Heart left ventricle (tissue), 16 donors: ENCODE measurements at regions not wholly inside any gene's neighbourhood (a gene's known extent, or its start where the extent isn't known, plus 50 kb on each side); places are given as distances from the start of the nearest gene placed in this dataset.

Experiments used
- ATAC-seq, 4 donors: fragments of 200-7000 bp; cut with Tn5 transposase; one replicate each; pipeline ENCODE4 v1.9.1; 2020 to 2022; ENCODE audit warnings: moderate library complexity in 4 of 4, mild to moderate bottlenecking in 3 of 4, moderate number of reproducible peaks in 1 of 4
- DNase-seq, 5 donors: peaks; one replicate each; pipeline ENCODE4 v3.0.0-alpha.2; 2020
- H3K27ac ChIP-seq, 12 donors: fragments of 200-600 bp; sonication (generic) in 4 of 12; one replicate each; pipeline versions ENCODE4 v1.5.0 to v1.8.0; 2016 to 2022; ENCODE audit warnings: mild to moderate bottlenecking in 2 of 12
- H3K27me3 ChIP-seq, 9 donors: fragments of 200-600 bp; sonication (generic) in 2 of 9; one replicate each; pipeline versions ENCODE4 v1.5.1 to v1.8.0; 2016 to 2022; ENCODE audit warnings: mild to moderate bottlenecking in 3 of 9
- H3K36me3 ChIP-seq, 9 donors: fragments of 200-600 bp; sonication (generic) in 2 of 9; one replicate each; pipeline versions ENCODE4 v1.5.0 to v1.8.0; 2018 to 2022; ENCODE audit warnings: mild to moderate bottlenecking in 2 of 9
- H3K4me1 ChIP-seq, 12 donors: fragments of 200-600 bp; sonication (generic) in 4 of 12; one replicate each; pipeline versions ENCODE4 v1.5.0 to v1.8.0; 2016 to 2022; ENCODE audit warnings: mild to moderate bottlenecking in 3 of 12
- H3K4me3 ChIP-seq, 12 donors: fragments of 200-600 bp; sonication (generic) in 4 of 12; one replicate each; pipeline versions ENCODE4 v1.5.0 to v1.8.0; 2017 to 2022; ENCODE audit warnings: mild to moderate bottlenecking in 9 of 12, moderate library complexity in 4 of 12
- H3K9me3 ChIP-seq, 12 donors: fragments of 200-600 bp; sonication (generic) in 4 of 12; one replicate each; pipeline versions ENCODE4 v1.5.0 to v1.8.0; 2016 to 2022; ENCODE audit warnings: mild to moderate bottlenecking in 1 of 12
- POLR2A ChIP-seq, 2 donors: fragments of 450-650 bp; IDR thresholded peaks; one replicate each; pipeline ENCODE4 v1.6.1; 2017; ENCODE audit warnings: antibody characterized with exemption in 2 of 2, mild to moderate bottlenecking in 2 of 2, moderate library complexity in 2 of 2
- WGBS, 4 donors: extraction: QIAGEN DNeasy Blood & Tissue Kit in 2 of 4; methylation state at CpG; one replicate each; pipeline versions ENCODE4 v1.1.5 to v1.1.7; 2013 to 2018; 5-methylcytosine and 5-hydroxymethylcytosine counted together
- intact Hi-C, 10 donors: fragments of 100-400 bp; cut with DNase I; formaldehyde crosslinking; loops; one replicate each; pipeline versions ENCODE4 v1.11.1 to v1.14.2; 2022
- TF ChIP-seq, protein P1 (sequence below), 12 donors: fragments of 200-600 bp; sonication (generic) in 4 of 12; IDR thresholded peaks; one replicate each; pipeline versions ENCODE4 v1.5.0 to v1.8.0; 2018 to 2022; ENCODE audit warnings: antibody characterized with exemption in 12 of 12, mild to moderate bottlenecking in 5 of 12
- donor health status: ischemic (EF 13 %, LVEDD 7.1; RV severe dilation, severe dysfunction).
- donor health status: healthy with polysubstance abuse.
- donor health status: DM: no; HTN: yes; CAD: no.
- donor health status: DM: no; HTN: no; CAD: no.
- donor health status: ischemic (EF 25% LVEDD 6.9; RV normal size, moderate dysfunction).
- donor health status: ischemic (EF 25% LVEDD 5.7; RV mildly dilated, moderate dysfunction).
- donor health status: healthy.
- donor health status: DM: yes; HTN: yes; CAD: no.
- donor health status: ischemic (EF 35%, LVEDD 5.7; RV mildly dilated, moderate dysfunction).
- donor health status: nonischemic (EF 11% LVEDD 7.7; RV severe dilation, severe dysfunction).
- donor health status: DM: yes; HTN: yes; CAD: no.
- donor health status: PGD.
- donor health status: ischemic (EF 29% LVEDD 5.4; RV normal size, mild dysfunction).
- donor health status: nonischemic (EF 23%, LVEDD 6.1; RV moderate dilation, normal function).

DNA sequence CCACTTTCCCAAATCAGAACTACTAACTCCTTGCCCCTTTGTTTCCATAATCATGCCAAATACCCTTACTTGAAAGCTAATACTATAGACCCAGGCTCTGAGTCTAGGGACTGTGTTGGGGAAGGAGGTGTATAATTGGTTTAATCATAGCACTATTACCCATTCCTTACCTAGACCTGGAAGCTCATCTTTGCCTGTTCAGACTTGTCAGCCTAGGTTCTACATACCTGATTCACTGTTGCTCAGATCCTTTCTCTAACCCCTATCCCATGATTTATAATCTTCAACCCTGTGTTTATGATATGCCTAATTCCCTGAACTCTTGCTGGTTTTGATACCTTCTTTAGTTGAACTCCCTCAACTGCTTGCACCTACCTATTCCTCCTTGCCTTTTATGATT lies 123.1 kb upstream of the GRIA3 start:
- TF ChIP-seq POLR2A (IDR thresholded peaks at IDR 0.05), result no peak
- TF ChIP-seq, protein P1, sequence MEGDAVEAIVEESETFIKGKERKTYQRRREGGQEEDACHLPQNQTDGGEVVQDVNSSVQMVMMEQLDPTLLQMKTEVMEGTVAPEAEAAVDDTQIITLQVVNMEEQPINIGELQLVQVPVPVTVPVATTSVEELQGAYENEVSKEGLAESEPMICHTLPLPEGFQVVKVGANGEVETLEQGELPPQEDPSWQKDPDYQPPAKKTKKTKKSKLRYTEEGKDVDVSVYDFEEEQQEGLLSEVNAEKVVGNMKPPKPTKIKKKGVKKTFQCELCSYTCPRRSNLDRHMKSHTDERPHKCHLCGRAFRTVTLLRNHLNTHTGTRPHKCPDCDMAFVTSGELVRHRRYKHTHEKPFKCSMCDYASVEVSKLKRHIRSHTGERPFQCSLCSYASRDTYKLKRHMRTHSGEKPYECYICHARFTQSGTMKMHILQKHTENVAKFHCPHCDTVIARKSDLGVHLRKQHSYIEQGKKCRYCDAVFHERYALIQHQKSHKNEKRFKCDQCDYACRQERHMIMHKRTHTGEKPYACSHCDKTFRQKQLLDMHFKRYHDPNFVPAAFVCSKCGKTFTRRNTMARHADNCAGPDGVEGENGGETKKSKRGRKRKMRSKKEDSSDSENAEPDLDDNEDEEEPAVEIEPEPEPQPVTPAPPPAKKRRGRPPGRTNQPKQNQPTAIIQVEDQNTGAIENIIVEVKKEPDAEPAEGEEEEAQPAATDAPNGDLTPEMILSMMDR (IDR thresholded peaks at IDR 0.05), result no peak
- Histone ChIP-seq H3K27ac (no peak overlapping the region), H3K9me3 (no peaks in the 10 kb centered on the region), H3K4me1 (no peaks in the 10 kb centered on the region), H3K4me3 (no peak overlapping the region), H3K36me3 (no peaks in the 10 kb centered on the region), H3K27me3 (no peaks in the 10 kb centered on the region)
- intact Hi-C loops, result no loop called here
- DNase-seq, result no peak
- no peak for ATAC-seq

DNA sequence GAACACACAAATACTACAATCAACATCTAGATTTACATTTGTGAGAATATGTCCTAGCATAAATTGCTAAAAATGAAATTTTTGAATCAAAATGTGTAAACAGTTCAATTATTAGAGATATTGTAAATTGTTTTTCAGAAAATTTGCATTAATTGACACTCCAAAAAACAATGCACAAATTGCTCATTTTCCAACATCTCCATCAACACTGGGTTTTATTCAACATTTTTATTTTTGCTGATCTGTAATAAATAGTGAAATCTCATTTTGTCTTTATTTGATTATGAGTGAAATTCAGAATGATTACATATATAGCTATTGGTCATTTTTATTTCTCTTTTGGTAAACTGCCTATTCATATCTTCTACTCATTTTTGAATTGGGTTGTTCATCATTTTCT lies 120.0 kb upstream of the GRIA3 start:
- DNase-seq, result no peak
- Histone ChIP-seq H3K9me3 (no peaks in the 10 kb centered on the region), H3K27me3 (no peaks in the 10 kb centered on the region), H3K4me3 (no peak overlapping the region), H3K36me3 (no peaks in the 10 kb centered on the region), H3K27ac (no peak overlapping the region), H3K4me1 (no peaks in the 10 kb centered on the region)
- intact Hi-C loops, result no loop called here
- TF ChIP-seq POLR2A (IDR thresholded peaks at IDR 0.05), result no peak
- TF ChIP-seq, protein P1 (IDR thresholded peaks at IDR 0.05), result no peak
- ATAC-seq, result no peak

DNA sequence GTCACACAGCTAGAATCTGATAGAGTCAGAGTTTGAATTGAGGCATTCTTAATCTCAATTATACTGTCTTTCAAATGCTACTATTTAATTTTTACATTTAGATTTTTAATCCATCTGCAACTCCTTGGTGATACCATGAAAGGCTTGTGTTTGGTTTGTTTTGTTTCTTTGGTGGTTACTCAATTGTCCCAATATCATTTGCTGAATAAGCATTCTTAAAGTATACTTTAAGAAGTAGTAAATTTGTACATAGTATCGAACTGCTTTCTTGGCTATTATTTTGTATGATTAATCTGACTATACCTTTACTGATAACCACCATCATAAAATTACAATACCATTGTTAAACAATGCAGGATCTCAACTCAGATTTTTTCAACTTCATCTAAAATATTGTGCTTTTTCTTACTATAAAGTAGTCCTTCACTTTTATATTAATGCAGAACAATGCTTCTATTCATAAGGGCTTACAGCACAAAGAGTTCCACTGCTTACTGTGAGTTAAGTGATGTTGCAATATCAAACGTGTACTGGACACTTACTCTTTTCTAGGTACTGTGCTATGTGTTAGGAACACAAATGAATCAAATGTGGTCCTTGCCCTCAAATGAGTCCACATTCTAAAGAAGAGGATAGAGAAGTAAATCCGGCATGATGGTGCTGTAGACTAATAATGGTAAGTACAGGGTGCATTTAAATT lies 111.2 kb upstream of the GRIA3 start:
- intact Hi-C loops, result no loop called here
- H3K27ac ChIP-seq, result no peak overlapping the region
- TF ChIP-seq, protein P1 (IDR thresholded peaks at IDR 0.05), result no peak
- no peak for TF ChIP-seq POLR2A (IDR thresholded peaks at IDR 0.05)
- 58 to 77% (median 71%) methylated on average over 3 of the region's 3 CpGs for WGBS, 4 donors
- no peak overlapping the region for H3K4me3 ChIP-seq
- no peaks in the 10 kb centered on the region for H3K9me3 ChIP-seq
- H3K36me3 ChIP-seq, result no peaks in the 10 kb centered on the region
- no peak for ATAC-seq
- no peaks in the 10 kb centered on the region for H3K27me3 ChIP-seq
- DNase-seq, result no peak
- no peaks in the 10 kb centered on the region for H3K4me1 ChIP-seq

DNA sequence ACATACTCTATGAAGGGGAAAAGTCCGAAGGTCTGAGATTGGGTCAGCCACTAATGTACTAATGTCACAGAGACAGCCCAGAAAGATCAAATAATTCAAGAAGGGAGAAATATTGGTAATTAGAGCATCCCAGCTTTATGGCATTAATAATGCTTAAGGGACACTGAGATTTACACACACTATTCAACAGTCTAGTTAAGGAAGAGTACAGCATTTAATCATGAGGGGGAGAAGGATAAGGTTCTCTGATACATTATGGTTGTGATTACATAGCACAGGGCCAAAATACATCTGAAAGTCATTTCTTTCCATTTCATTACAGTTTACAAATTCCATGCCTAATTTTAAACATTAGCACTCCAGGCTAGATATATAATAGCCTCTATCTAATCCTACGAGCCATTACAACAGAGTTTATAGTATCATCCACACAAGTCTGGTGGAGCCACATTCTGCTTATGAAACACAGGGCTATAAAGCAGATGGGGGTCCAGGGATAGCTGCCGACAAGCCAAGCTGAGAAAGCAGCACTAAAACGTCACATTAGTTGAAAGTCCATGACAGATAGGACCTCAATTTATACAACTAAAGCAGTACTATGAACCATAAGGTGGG lies 108.0 kb upstream of the GRIA3 start:
- intact Hi-C loops, result no loop called here
- H3K27ac ChIP-seq, result no peak overlapping the region
- no peak for ATAC-seq
- DNase-seq, result no peak
- no peak for TF ChIP-seq POLR2A (IDR thresholded peaks at IDR 0.05)
- TF ChIP-seq, protein P1 (IDR thresholded peaks at IDR 0.05), result no peak
- no peaks in the 10 kb centered on the region for H3K4me1 ChIP-seq
- no peaks in the 10 kb centered on the region for H3K27me3 ChIP-seq
- H3K36me3 ChIP-seq, result no peaks in the 10 kb centered on the region
- H3K9me3 ChIP-seq, result no peaks in the 10 kb centered on the region
- no peak overlapping the region for H3K4me3 ChIP-seq
- 56 to 67% (median 60%) methylated on average over 4 of the region's 4 CpGs for WGBS, 4 donors
